SH-SY5Y (cell line): ENCODE measurements at regions not wholly inside any gene's neighbourhood (a gene's known extent, or its start where the extent isn't known, plus 50 kb on each side); places are given as distances from the start of the nearest gene placed in this dataset.

ENCODE experiments used
- GATA2 ChIP-seq: IDR thresholded peaks from 2 replicates; pipeline ENCODE4 v1.6.1; 2011; ENCODE audit warnings: mild to moderate bottlenecking, low read depth, low read length
- GATA3 ChIP-seq: IDR thresholded peaks from 2 replicates; pipeline ENCODE4 v1.6.1; 2011; ENCODE audit warnings: low read depth, mild to moderate bottlenecking, low read length, moderate library complexity

DNA sequence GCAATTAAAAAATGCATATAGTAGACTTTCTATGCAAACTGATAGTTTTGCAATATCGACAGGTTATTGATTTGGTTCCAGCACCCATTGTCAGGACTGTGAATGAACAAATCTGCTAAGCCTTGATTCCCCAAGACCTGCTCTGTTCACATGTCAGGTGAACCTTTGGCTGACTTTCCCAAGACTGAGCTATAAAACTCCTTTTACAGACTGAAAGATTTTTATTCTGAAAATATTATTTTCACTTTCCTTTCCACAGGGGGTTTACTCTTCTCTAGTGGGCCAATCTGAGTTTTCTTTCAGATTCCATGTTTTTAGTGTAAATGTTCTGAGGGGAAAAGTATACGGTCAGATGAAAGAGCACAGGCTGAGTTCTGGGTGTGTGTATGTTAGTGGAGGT is 199.2 kb upstream of the BMPER start:
- TF ChIP-seq GATA2 (no peak), GATA3 (no peak)
